Glutamatergic neuron (in vitro differentiated cells): ENCODE measurements at regions not wholly inside any gene's neighbourhood (a gene's known extent, or its start where the extent isn't known, plus 50 kb on each side); places are given as distances from the start of the nearest gene placed in this dataset.
A peak's percentile ranks its signal among the peaks of the same experiment; 100 is the strongest.

Source experiments
- DNase-seq: peaks from one replicate; pipeline ENCODE4 v3.0.0; 2022
- H3K27ac Mint-ChIP-seq: one replicate; pipeline ENCODE4 v1.8.0; 2020; ENCODE audit warnings: mild to moderate bottlenecking, mixed read lengths, inconsistent platforms; ENCODE audit not compliant: unreplicated experiment
- H3K27me3 Mint-ChIP-seq: one replicate; pipeline ENCODE4 v1.8.0; 2020; ENCODE audit warnings: mild to moderate bottlenecking, moderate library complexity, mixed read lengths, inconsistent platforms; ENCODE audit not compliant: unreplicated experiment
- H3K36me3 Mint-ChIP-seq: one replicate; pipeline ENCODE4 v1.8.0; 2020; ENCODE audit warnings: mild to moderate bottlenecking, mixed read lengths, inconsistent platforms; ENCODE audit not compliant: unreplicated experiment
- H3K4me1 Mint-ChIP-seq: one replicate; pipeline ENCODE4 v1.8.0; 2020; ENCODE audit warnings: mild to moderate bottlenecking, low read depth, mixed read lengths, inconsistent platforms; ENCODE audit not compliant: unreplicated experiment
- H3K4me3 Mint-ChIP-seq: one replicate; pipeline ENCODE4 v1.8.0; 2020; ENCODE audit warnings: mild to moderate bottlenecking, mixed read lengths, inconsistent platforms; ENCODE audit not compliant: unreplicated experiment
- H3K9me3 Mint-ChIP-seq: one replicate; pipeline ENCODE4 v1.8.0; 2020; ENCODE audit warnings: mild to moderate bottlenecking, moderate library complexity, mixed read lengths, inconsistent platforms; ENCODE audit not compliant: unreplicated experiment
- CTCF ChIP-seq: fragments of 200-600 bp; sonication (generic); IDR thresholded peaks from one replicate; pipeline ENCODE4 v1.5.0; 2021; ENCODE audit not compliant: partially characterized antibody, unreplicated experiment

- no peak for DNase-seq
- Mint-ChIP-seq H3K27ac (no peak overlapping the region), H3K4me1 (no peaks in the 10 kb centered on the region), H3K27me3 (no peaks in the 10 kb centered on the region), H3K9me3 (no peaks in the 10 kb centered on the region), H3K4me3 (no peak overlapping the region), H3K36me3 (no peaks in the 10 kb centered on the region)
- TF ChIP-seq CTCF, result no peak
Observed at GRCh38 chr11:82586581-82586980, 147.1 kb downstream of the FAM181B start.

DNA sequence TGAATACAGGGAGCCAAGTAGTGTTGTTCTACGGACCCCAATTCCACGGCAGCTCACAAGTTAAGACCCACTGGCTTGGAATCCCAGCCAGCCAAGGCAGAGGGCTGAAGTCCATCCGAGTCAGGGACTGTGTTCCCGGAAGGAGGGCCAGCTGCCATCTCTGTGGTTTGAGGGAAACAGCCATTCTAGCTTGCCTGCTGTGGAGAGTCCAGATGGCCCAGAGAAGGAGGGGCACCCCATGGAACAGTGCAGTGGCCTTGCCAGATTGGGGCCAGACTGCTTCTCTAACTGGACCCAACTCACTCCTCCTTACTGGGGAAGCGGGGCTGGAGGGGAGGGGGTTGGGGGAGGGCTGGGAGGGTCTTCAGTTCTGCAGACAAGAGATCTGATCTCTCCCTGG lies 156.4 kb downstream of the FAM181B start:
- H3K4me3 Mint-ChIP-seq, result no peak overlapping the region
- TF ChIP-seq CTCF, result no peak
- H3K4me1 Mint-ChIP-seq, result peaks cover 8% of the 10 kb centered on the region
- peaks cover 9% of the 10 kb centered on the region for H3K27me3 Mint-ChIP-seq
- no peaks in the 10 kb centered on the region for H3K36me3 Mint-ChIP-seq
- peak overlapping the region; percentile 80 for H3K27ac Mint-ChIP-seq
- DNase-seq, result peak; percentile 68
- peaks cover 5% of the 10 kb centered on the region for H3K9me3 Mint-ChIP-seq

GRCh38 chr11:82560836-82561235 lies 172.8 kb downstream of the FAM181B start:
- no peaks in the 10 kb centered on the region for H3K9me3 Mint-ChIP-seq
- DNase-seq, result no peak
- no peaks in the 10 kb centered on the region for H3K36me3 Mint-ChIP-seq
- no peak for TF ChIP-seq CTCF
- H3K27me3 Mint-ChIP-seq, result peaks cover 1% of the 10 kb centered on the region
- H3K4me3 Mint-ChIP-seq, result no peak overlapping the region
- H3K27ac Mint-ChIP-seq, result no peak overlapping the region
- H3K4me1 Mint-ChIP-seq, result no peaks in the 10 kb centered on the region

DNA sequence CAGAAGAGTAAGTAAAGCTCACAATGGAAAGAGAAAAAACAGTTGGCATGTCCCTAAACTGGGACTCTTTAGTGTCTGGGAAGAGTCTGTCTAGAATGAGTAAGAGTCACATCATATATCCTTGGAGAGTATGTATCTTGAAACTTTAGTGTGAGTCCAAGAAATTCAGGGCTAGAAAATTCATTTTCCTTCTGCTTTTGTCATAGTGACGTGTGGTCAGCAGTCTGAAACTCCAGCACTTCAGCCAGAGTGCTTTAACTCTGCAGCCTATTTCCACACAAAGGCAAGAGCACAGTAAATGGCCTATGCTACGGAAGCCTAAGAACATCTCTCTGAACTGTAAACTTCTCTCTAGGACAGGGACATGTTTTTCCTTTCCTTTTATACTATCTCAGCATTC lies 174.1 kb downstream of the FAM181B start:
- Mint-ChIP-seq H3K9me3 (no peaks in the 10 kb centered on the region), H3K36me3 (no peaks in the 10 kb centered on the region), H3K27me3 (no peaks in the 10 kb centered on the region), H3K27ac (no peak overlapping the region), H3K4me3 (no peak overlapping the region), H3K4me1 (peaks cover 3% of the 10 kb centered on the region)
- no peak for TF ChIP-seq CTCF
- DNase-seq, result no peak

DNA sequence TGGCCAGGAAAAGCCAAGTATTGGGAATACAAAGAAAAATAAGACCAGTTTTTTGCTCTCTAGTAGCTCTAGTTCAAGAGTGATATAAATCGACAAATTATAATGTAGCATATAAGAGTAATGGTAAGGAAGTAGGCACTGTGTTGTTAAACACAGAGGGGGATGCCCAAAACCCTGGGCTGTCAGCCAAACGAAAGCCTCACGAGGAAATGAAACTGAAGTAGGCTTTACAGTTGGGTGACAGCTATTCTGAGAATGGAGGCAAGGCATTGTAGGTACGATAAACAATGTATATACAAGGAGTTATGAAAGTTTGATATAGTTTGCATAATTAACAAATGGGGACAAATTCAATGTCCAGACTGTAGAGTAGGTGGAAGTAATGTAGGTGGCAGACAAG lies 176.4 kb downstream of the FAM181B start:
- no peak for DNase-seq
- Mint-ChIP-seq H3K36me3 (no peaks in the 10 kb centered on the region), H3K27me3 (no peaks in the 10 kb centered on the region), H3K9me3 (no peaks in the 10 kb centered on the region), H3K4me1 (peaks cover 3% of the 10 kb centered on the region), H3K27ac (no peak overlapping the region), H3K4me3 (no peak overlapping the region)
- TF ChIP-seq CTCF, result no peak
